Adrenal gland (tissue), 5 donors: ENCODE measurements at regions not wholly inside any gene's neighbourhood (a gene's known extent, or its start where the extent isn't known, plus 50 kb on each side); places are given as distances from the start of the nearest gene placed in this dataset.

Source experiments
- POLR2A ChIP-seq, 2 donors: fragments of 450-650 bp; IDR thresholded peaks; one replicate each; pipeline ENCODE4 v1.6.1; 2017; ENCODE audit warnings: antibody characterized with exemption in 2 of 2, mild to moderate bottlenecking in 2 of 2, moderate library complexity in 1 of 2
- TF ChIP-seq, protein P1 (sequence below), 6 experiments: fragments of 450-650 bp in 4 of 6; fragments of 200-600 bp in 2 of 6; sonication (generic) in 1 of 6; IDR thresholded peaks; 1 replicate in 5 of 6; 2 replicates in 1 of 6; pipeline versions ENCODE4 v1.5.1 to v1.8.0; 2016 to 2021; ENCODE audit warnings: antibody characterized with exemption in 6 of 6, mild to moderate bottlenecking in 2 of 6, moderate library complexity in 1 of 6
- donor health status: DM: no; HTN: no; CAD: no.

DNA sequence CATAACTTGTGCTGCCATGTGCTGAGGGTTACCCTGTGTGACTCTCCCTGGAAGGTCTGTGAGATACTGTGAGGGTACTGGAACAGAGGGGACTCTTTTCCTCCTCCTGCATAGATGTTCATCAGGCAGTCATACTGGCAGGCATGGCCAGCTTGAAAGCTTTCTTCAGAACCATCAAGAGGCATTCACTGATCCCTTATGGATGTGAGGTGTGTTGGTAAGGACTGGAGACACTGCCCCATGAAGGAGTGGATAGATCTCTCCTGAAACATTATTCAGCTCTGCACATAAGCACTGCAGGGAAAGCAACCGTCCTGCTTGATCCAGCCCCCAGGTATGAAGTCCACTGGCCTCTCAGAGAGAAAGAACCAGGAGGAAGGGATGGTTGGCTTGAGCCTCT is 176.6 kb upstream of the ARL4C start:
- TF ChIP-seq, protein P1, sequence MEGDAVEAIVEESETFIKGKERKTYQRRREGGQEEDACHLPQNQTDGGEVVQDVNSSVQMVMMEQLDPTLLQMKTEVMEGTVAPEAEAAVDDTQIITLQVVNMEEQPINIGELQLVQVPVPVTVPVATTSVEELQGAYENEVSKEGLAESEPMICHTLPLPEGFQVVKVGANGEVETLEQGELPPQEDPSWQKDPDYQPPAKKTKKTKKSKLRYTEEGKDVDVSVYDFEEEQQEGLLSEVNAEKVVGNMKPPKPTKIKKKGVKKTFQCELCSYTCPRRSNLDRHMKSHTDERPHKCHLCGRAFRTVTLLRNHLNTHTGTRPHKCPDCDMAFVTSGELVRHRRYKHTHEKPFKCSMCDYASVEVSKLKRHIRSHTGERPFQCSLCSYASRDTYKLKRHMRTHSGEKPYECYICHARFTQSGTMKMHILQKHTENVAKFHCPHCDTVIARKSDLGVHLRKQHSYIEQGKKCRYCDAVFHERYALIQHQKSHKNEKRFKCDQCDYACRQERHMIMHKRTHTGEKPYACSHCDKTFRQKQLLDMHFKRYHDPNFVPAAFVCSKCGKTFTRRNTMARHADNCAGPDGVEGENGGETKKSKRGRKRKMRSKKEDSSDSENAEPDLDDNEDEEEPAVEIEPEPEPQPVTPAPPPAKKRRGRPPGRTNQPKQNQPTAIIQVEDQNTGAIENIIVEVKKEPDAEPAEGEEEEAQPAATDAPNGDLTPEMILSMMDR (IDR thresholded peaks at IDR 0.05): no peak
- TF ChIP-seq POLR2A (IDR thresholded peaks at IDR 0.05): no peak
